Stomach (tissue), 8 donors: ENCODE measurements at regions not wholly inside any gene's neighbourhood (a gene's known extent, or its start where the extent isn't known, plus 50 kb on each side); places are given as distances from the start of the nearest gene placed in this dataset.

Experiments
- DNase-seq, 2 donors: peaks; one replicate each; pipeline versions ENCODE4 v3.0.0 to v3.0.0-alpha.2; 2013 to 2019
- H3K27ac ChIP-seq, 5 donors: fragments of 200-600 bp in 4 of 5; sonication (generic) in 4 of 5; one replicate each; pipeline ENCODE4 v1.5.1; 2013 to 2019; ENCODE audit warnings: mild to moderate bottlenecking in 1 of 5, moderate library complexity in 1 of 5
- H3K27me3 ChIP-seq, 3 donors: fragments of 200-600 bp; sonication (generic); one replicate each; pipeline ENCODE4 v1.5.1; 2017 to 2019; ENCODE audit warnings: mixed run types in 1 of 3
- H3K36me3 ChIP-seq, 4 donors: fragments of 200-600 bp; sonication (generic); 1 replicate in 3 of 4; 2 replicates in 1 of 4; pipeline ENCODE4 v1.5.1; 2016 to 2019
- H3K4me1 ChIP-seq, 4 donors: fragments of 200-600 bp; sonication (generic); one replicate each; pipeline ENCODE4 v1.5.1; 2016 to 2019
- H3K4me3 ChIP-seq, 4 donors: fragments of 200-600 bp; sonication (generic) in 3 of 4; one replicate each; pipeline ENCODE4 v1.5.1; 2016 to 2019; ENCODE audit warnings: mild to moderate bottlenecking in 1 of 4
- H3K9me3 ChIP-seq, 4 donors: fragments of 200-600 bp; sonication (generic); one replicate each; pipeline ENCODE4 v1.5.1; 2016 to 2019
- EP300 ChIP-seq: sonication (generic); formaldehyde crosslinking; IDR thresholded peaks from one replicate; pipeline ENCODE4 v1.6.1; 2017; ENCODE audit warnings: antibody characterized with exemption
- POLR2A ChIP-seq, 4 donors: fragments of 450-650 bp; IDR thresholded peaks; one replicate each; pipeline ENCODE4 v1.6.1; 2016; ENCODE audit warnings: antibody characterized with exemption in 4 of 4, control low read depth in 2 of 4, mild to moderate bottlenecking in 1 of 4, moderate library complexity in 1 of 4
- POLR2AphosphoS5 ChIP-seq, 3 donors: sonication (generic); formaldehyde crosslinking; IDR thresholded peaks; one replicate each; pipeline ENCODE4 v1.6.1; 2016; ENCODE audit warnings: antibody characterized with exemption in 3 of 3
- WGBS, 5 donors: extraction: QIAGEN DNeasy Blood & Tissue Kit in 3 of 5; methylation state at CpG; one replicate each; pipeline versions ENCODE4 v1.1.5 to v1.1.7; 2013 to 2018; 5-methylcytosine and 5-hydroxymethylcytosine counted together
- intact Hi-C: fragments of 100-400 bp; cut with DNase I; formaldehyde crosslinking; loops from one replicate; pipeline ENCODE4 v1.15.1; 2023; ENCODE audit warnings: low total_unique reads
- TF ChIP-seq, protein P1 (sequence below), 7 experiments: fragments of 450-650 bp in 4 of 7; fragments of 200-600 bp in 3 of 7; sonication (generic) in 3 of 7; IDR thresholded peaks; one replicate each; pipeline ENCODE4 v1.5.1; 2016 to 2019; ENCODE audit warnings: antibody characterized with exemption in 7 of 7, control low read depth in 2 of 7, mild to moderate bottlenecking in 1 of 7
- donor health status: healthy with polysubstance abuse.
- donor health status: Bipolar disorder and iron deficiency.
- donor health status: healthy.

DNA sequence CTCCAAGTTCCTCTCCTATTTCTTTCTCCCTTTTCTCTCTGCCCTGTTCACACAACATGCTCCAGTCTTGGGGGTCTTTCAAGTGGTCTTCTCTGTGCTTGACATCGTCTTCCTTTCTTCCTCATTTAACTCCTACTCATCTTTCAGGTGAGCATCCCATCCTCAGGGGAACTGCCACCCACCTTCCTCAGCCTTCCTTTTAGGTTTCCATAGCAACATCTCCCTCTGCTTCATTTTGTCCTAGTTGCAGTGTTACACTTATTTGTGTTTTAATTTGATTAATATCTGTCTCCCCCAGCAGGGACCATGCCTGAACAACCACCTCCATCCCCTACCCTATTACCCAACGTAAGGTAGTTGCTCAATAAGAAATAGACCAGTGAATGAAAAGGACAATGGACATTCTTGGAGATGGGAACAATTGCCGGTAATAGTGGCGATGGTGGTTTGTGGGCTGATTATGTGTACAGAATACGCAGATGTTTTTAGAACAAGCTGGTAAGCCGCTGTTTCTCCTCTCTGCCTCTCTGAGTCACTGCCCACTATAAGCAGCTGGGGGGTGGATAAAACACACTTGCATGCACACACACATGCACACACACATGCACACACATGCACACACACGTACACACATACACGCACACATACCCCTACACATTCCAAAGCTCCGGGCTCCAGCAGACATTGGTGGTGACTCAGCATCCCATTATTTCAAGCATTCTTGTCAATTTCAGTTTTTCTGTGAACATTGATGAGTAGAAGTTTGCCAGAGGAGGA, 251.6 kb downstream of the GATA3 start:
- TF ChIP-seq, protein P1, sequence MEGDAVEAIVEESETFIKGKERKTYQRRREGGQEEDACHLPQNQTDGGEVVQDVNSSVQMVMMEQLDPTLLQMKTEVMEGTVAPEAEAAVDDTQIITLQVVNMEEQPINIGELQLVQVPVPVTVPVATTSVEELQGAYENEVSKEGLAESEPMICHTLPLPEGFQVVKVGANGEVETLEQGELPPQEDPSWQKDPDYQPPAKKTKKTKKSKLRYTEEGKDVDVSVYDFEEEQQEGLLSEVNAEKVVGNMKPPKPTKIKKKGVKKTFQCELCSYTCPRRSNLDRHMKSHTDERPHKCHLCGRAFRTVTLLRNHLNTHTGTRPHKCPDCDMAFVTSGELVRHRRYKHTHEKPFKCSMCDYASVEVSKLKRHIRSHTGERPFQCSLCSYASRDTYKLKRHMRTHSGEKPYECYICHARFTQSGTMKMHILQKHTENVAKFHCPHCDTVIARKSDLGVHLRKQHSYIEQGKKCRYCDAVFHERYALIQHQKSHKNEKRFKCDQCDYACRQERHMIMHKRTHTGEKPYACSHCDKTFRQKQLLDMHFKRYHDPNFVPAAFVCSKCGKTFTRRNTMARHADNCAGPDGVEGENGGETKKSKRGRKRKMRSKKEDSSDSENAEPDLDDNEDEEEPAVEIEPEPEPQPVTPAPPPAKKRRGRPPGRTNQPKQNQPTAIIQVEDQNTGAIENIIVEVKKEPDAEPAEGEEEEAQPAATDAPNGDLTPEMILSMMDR (IDR thresholded peaks at IDR 0.05), result no peak
- no peak for TF ChIP-seq POLR2AphosphoS5 (IDR thresholded peaks at IDR 0.05)
- no peak for TF ChIP-seq POLR2A (IDR thresholded peaks at IDR 0.05)
- no peak for TF ChIP-seq EP300
- intact Hi-C loops, result no loop called here
- Histone ChIP-seq H3K4me3 (no peak overlapping the region), H3K27ac (no peak overlapping the region), H3K36me3 (no peaks in the 10 kb centered on the region), H3K27me3 (no peaks in the 10 kb centered on the region), H3K4me1 (no peaks in the 10 kb centered on the region), H3K9me3 (no peaks in the 10 kb centered on the region)
- DNase-seq, result no peak
- 81 to 91% (median 86%) methylated on average over 9 of the region's 9 CpGs for WGBS, 5 donors

DNA sequence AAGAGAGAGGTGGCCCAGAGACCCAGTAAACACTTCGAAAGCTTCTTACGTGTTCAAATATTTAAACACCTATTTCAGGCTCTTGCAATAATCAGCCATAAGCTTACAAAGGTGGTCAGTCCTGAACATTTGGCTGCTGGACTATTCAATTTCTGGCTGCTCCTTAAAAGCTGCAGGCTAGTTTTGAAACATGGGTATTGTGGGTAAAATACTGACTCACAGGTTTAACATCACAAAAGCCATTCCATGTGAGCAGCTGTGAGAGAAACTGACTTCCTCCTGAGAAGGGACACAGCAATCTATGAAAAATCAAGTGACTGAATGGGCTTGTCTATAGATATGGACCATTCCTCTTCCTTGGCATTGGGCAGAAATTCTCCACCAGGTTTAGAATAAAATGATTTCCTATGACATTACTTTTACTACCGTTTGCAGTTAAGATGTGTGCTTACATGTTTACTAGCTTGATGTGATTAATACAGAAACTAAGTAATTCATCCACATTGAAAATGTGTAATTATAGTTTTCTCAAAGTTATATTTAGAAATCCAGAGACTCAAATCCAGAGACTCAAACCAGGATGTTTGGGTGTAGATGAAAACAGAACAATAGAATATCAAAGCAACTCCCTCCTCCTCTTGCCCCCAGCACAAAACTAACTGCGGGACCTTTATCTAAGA, 252.3 kb downstream of the GATA3 start:
- no peaks in the 10 kb centered on the region for H3K36me3 ChIP-seq
- 50 to 73% (median 64%) methylated on average over 4 of the region's 4 CpGs for WGBS, 5 donors
- TF ChIP-seq POLR2A (IDR thresholded peaks at IDR 0.05) (no peak), EP300 (no peak), POLR2AphosphoS5 (IDR thresholded peaks at IDR 0.05) (no peak)
- TF ChIP-seq, protein P1 (IDR thresholded peaks at IDR 0.05), result no peak
- H3K27me3 ChIP-seq, result no peaks in the 10 kb centered on the region
- intact Hi-C loops, result no loop called here
- no peaks in the 10 kb centered on the region for H3K4me1 ChIP-seq
- H3K27ac ChIP-seq, result no peak overlapping the region
- no peaks in the 10 kb centered on the region for H3K9me3 ChIP-seq
- H3K4me3 ChIP-seq, result no peak overlapping the region
- DNase-seq, result no peak

DNA sequence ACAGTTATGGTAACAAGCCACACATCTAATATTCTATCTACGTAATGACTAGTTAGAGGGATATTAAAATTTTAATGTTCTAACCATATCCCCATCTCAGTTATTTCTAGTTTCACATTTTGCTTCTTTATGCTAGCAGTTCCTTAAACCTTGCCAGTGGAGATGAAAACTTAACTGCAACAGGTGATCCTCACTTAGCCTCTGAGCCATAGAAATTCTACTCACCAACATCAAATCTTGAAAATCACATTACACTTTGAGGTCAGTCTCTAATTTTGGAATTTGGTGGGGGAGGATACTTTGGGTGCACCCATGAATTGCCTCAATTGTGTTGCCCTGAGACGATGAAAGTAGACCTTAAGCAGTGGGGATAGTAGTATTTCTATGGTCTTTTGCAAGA, 256.4 kb downstream of the GATA3 start:
- intact Hi-C loops, result no loop called here
- no peaks in the 10 kb centered on the region for H3K36me3 ChIP-seq
- H3K4me1 ChIP-seq, result peaks cover 0 to 3% (median 0%) of the 10 kb centered on the region in 4 donors
- no peaks in the 10 kb centered on the region for H3K9me3 ChIP-seq
- TF ChIP-seq POLR2AphosphoS5 (IDR thresholded peaks at IDR 0.05), result no peak
- TF ChIP-seq, protein P1 (IDR thresholded peaks at IDR 0.05), result no peak
- no peak for TF ChIP-seq EP300
- TF ChIP-seq POLR2A (IDR thresholded peaks at IDR 0.05), result no peak
- DNase-seq, result no peak
- H3K27ac ChIP-seq, result no peak overlapping the region
- H3K27me3 ChIP-seq, result no peaks in the 10 kb centered on the region
- 26 to 88% (median 62%) methylated on average over 2 of the region's 2 CpGs for WGBS, 5 donors
- no peak overlapping the region for H3K4me3 ChIP-seq

DNA sequence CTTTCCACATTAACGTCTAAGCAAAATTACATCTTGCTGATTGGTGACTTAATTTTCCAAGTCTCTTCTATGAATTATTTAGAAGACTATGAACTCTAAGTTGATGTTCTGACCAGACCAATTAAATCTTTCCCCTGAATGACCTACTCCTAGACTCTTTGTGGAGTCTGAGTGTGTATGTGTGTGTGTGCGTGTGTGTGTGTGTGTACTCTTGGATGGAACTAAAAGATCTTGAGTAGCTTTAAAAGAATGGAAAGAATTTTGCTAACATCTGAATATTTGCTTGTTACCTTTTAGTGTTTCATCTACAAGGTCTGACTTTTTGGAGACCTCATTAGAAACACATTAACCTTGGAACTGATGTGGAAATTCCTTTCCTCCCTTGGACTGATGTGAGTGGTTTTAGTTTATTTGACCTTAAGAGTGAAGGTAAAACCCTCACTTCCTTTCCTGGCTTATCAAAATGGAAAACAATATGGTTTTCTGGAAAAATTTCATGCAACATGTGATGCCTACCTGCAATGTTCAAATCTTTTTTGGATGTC, 257.1 kb downstream of the GATA3 start:
- Histone ChIP-seq H3K4me3 (no peak overlapping the region), H3K4me1 (peaks cover 0 to 3% (median 0%) of the 10 kb centered on the region in 4 donors), H3K27me3 (no peaks in the 10 kb centered on the region), H3K9me3 (no peaks in the 10 kb centered on the region), H3K36me3 (no peaks in the 10 kb centered on the region), H3K27ac (no peak overlapping the region)
- DNase-seq, result no peak
- intact Hi-C loops, result no loop called here
- TF ChIP-seq POLR2AphosphoS5 (IDR thresholded peaks at IDR 0.05), result no peak
- no peak for TF ChIP-seq POLR2A (IDR thresholded peaks at IDR 0.05)
- TF ChIP-seq, protein P1 (IDR thresholded peaks at IDR 0.05), result no peak
- TF ChIP-seq EP300, result no peak
- WGBS, 5 donors, result 78 to 89% (median 87%) methylated on average over 2 of the region's 2 CpGs
